GM21390 (cell line): ENCODE measurements at regions not wholly inside any gene's neighbourhood (a gene's known extent, or its start where the extent isn't known, plus 50 kb on each side); places are given as distances from the start of the nearest gene placed in this dataset.

Experiments
- ATAC-seq: cut with Tn5 transposase; IDR thresholded peaks from one replicate; pipeline ENCODE4 v1.9.1; 2021; ENCODE audit not compliant: unreplicated experiment

- no peak for ATAC-seq
Observed at GRCh38 chr1:47696737-47697441, 259.0 kb downstream of the FOXD2 start.

- ATAC-seq, result no peak
Observed at GRCh38 chr1:47697616-47698335, 259.9 kb downstream of the FOXD2 start.

GRCh38 chr1:47699492-47700235 lies 261.8 kb downstream of the FOXD2 start:
- ATAC-seq, result no peak

GRCh38 chr1:47701283-47701682 lies 263.4 kb downstream of the FOXD2 start:
- no peak for ATAC-seq

GRCh38 chr1:47701741-47702515 lies 264.1 kb downstream of the FOXD2 start:
- ATAC-seq, result no peak

- no peak for ATAC-seq
Observed at GRCh38 chr1:47703156-47703825, 265.4 kb downstream of the FOXD2 start.

GRCh38 chr1:47703981-47704596 lies 266.2 kb downstream of the FOXD2 start:
- ATAC-seq, result no peak

- ATAC-seq, result no peak
Observed at GRCh38 chr1:47705517-47706130, 267.8 kb downstream of the FOXD2 start.

GRCh38 chr1:47707503-47707902 lies 269.7 kb downstream of the FOXD2 start:
- ATAC-seq, result no peak

GRCh38 chr1:47708019-47708535 lies 270.2 kb downstream of the FOXD2 start:
- ATAC-seq, result no peak

GRCh38 chr1:47708658-47709018 lies 270.8 kb downstream of the FOXD2 start:
- no peak for ATAC-seq

GRCh38 chr1:47709019-47709871 lies 271.4 kb downstream of the FOXD2 start:
- no peak for ATAC-seq

- no peak for ATAC-seq
Observed at GRCh38 chr1:47709872-47710231, 272.0 kb downstream of the FOXD2 start.

- peak; percentile 78 for ATAC-seq
Observed at GRCh38 chr1:47710329-47711071, 272.7 kb downstream of the FOXD2 start.
